HL-60 (cell line): ENCODE measurements at regions not wholly inside any gene's neighbourhood (a gene's known extent, or its start where the extent isn't known, plus 50 kb on each side); places are given as distances from the start of the nearest gene placed in this dataset.

Source experiments
- POLR2AphosphoS5 ChIP-seq: IDR thresholded peaks from 2 replicates; pipeline ENCODE4 v1.6.1; 2012; ENCODE audit warnings: low read depth
- TF ChIP-seq, protein P1 (sequence below): IDR thresholded peaks from one replicate; pipeline ENCODE4 v1.5.1; 2011; ENCODE audit warnings: low read length, control low read depth, inconsistent platforms; ENCODE audit not compliant: insufficient read depth

DNA sequence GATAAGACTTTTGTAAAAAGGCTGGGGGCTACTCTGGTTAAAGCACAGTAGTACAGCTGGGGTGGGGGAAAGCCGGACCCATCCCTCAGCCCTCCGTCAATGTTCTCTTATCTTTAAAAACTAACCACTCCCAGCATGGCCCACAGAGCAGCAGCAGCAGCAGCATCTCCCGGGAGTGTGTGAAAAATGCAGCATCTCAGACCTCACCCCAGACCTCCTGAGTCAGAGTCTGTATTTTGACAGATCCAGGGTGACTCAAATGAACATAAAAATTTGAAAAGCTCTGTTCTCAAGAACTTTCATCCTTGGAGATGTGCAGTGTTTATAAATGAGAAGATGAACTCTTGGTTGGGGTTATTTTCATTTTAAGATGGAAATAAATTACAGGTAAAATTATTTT, 277.7 kb upstream of the ECI2 start:
- TF ChIP-seq, protein P1, sequence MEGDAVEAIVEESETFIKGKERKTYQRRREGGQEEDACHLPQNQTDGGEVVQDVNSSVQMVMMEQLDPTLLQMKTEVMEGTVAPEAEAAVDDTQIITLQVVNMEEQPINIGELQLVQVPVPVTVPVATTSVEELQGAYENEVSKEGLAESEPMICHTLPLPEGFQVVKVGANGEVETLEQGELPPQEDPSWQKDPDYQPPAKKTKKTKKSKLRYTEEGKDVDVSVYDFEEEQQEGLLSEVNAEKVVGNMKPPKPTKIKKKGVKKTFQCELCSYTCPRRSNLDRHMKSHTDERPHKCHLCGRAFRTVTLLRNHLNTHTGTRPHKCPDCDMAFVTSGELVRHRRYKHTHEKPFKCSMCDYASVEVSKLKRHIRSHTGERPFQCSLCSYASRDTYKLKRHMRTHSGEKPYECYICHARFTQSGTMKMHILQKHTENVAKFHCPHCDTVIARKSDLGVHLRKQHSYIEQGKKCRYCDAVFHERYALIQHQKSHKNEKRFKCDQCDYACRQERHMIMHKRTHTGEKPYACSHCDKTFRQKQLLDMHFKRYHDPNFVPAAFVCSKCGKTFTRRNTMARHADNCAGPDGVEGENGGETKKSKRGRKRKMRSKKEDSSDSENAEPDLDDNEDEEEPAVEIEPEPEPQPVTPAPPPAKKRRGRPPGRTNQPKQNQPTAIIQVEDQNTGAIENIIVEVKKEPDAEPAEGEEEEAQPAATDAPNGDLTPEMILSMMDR: no peak
- TF ChIP-seq POLR2AphosphoS5: no peak
